Neural progenitor cell (in vitro differentiated cells): ENCODE measurements at regions not wholly inside any gene's neighbourhood (a gene's known extent, or its start where the extent isn't known, plus 50 kb on each side); places are given as distances from the start of the nearest gene placed in this dataset.

Experiments
- DNase-seq: peaks from one replicate; pipeline ENCODE4 v3.0.0-alpha.2; 2016; ENCODE audit warnings: low spot score
- H2AFZ ChIP-seq: fragments of 200-600 bp; sonication (generic); replicated peaks from 2 replicates; pipeline ENCODE4 v1.6.1; 2016; ENCODE audit warnings: antibody characterized with exemption
- H3F3A ChIP-seq: fragments of 200-600 bp; sonication (generic); 2 replicates; pipeline ENCODE4 v1.6.1; 2016; ENCODE audit warnings: antibody characterized with exemption, low read depth
- H3K27ac ChIP-seq: fragments of 200-600 bp; sonication (generic); 2 replicates; pipeline ENCODE4 v1.5.1; 2016; ENCODE audit warnings: mild to moderate bottlenecking
- H3K27me3 ChIP-seq: fragments of 200-600 bp; sonication (generic); 2 replicates; pipeline ENCODE4 v1.6.1; 2016; ENCODE audit warnings: mild to moderate bottlenecking, moderate library complexity
- H3K36me3 ChIP-seq: fragments of 200-600 bp; sonication (generic); 2 replicates; pipeline ENCODE4 v1.5.1; 2016
- H3K4me1 ChIP-seq: fragments of 200-600 bp; sonication (generic); 2 replicates; pipeline ENCODE4 v1.6.1; 2016; ENCODE audit warnings: mixed run types
- H3K4me2 ChIP-seq: fragments of 200-600 bp; sonication (generic); 2 replicates; pipeline ENCODE4 v1.6.1; 2016
- H3K4me3 ChIP-seq: fragments of 200-600 bp; sonication (generic); 2 replicates; pipeline ENCODE4 v1.5.1; 2016
- H3K79me2 ChIP-seq: fragments of 200-600 bp; sonication (generic); 2 replicates; pipeline ENCODE4 v1.6.1; 2016; ENCODE audit warnings: low read depth
- H3K9ac ChIP-seq: fragments of 200-600 bp; sonication (generic); 2 replicates; pipeline ENCODE4 v1.6.1; 2016
- H3K9me3 ChIP-seq: fragments of 200-600 bp; sonication (generic); 2 replicates; pipeline ENCODE4 v1.5.1; 2016; ENCODE audit warnings: low read depth
- H4K20me1 ChIP-seq: fragments of 200-600 bp; sonication (generic); 2 replicates; pipeline ENCODE4 v1.6.1; 2016; ENCODE audit warnings: low read depth
- H3K27ac Mint-ChIP-seq: 3 replicates; pipeline ENCODE4 v1.8.0; 2021; ENCODE audit warnings: mixed read lengths
- H3K27me3 Mint-ChIP-seq: 2 replicates; pipeline ENCODE4 v1.8.0; 2022; ENCODE audit warnings: low read depth, mild to moderate bottlenecking, inconsistent platforms, moderate library complexity, mixed read lengths; ENCODE audit not compliant: insufficient read depth
- H3K36me3 Mint-ChIP-seq: 3 replicates; pipeline ENCODE4 v1.8.0; 2021; ENCODE audit warnings: mixed read lengths
- H3K4me1 Mint-ChIP-seq: 3 replicates; pipeline ENCODE4 v1.8.0; 2021; ENCODE audit warnings: mixed read lengths
- H3K4me3 Mint-ChIP-seq: 3 replicates; pipeline ENCODE4 v1.8.0; 2021; ENCODE audit warnings: mild to moderate bottlenecking, moderate library complexity, mixed read lengths
- H3K9me3 Mint-ChIP-seq: 3 replicates; pipeline ENCODE4 v1.8.0; 2020; ENCODE audit warnings: mixed read lengths
- CTCF ChIP-seq: fragments of 200-600 bp; sonication (generic); IDR thresholded peaks from 2 replicates; pipeline ENCODE4 v1.5.1; 2017; ENCODE audit warnings: antibody characterized with exemption, mild to moderate bottlenecking
- EZH2 ChIP-seq: fragments of 200-600 bp; sonication (generic); IDR thresholded peaks from 2 replicates; pipeline ENCODE4 v1.6.1; 2017; ENCODE audit warnings: antibody characterized with exemption, mild to moderate bottlenecking, moderate library complexity
- EZH2phosphoT487 ChIP-seq: fragments of 200-600 bp; sonication (generic); IDR thresholded peaks from 2 replicates; pipeline ENCODE4 v1.6.1; 2017; ENCODE audit warnings: antibody characterized with exemption

GRCh38 chr9:89724659-89725058, 119.8 kb downstream of the GADD45G start:
- H3K4me2 ChIP-seq = no peak overlapping the region
- H3K9ac ChIP-seq = no peak overlapping the region
- TF ChIP-seq EZH2 (no peak), EZH2phosphoT487 (no peak), CTCF (no peak)
- H3K27ac Mint-ChIP-seq = no peak overlapping the region
- H3K9me3 ChIP-seq = no peaks in the 10 kb centered on the region
- no peaks in the 10 kb centered on the region for H3K79me2 ChIP-seq
- no peak overlapping the region for H3K4me3 ChIP-seq
- H3K36me3 ChIP-seq = no peaks in the 10 kb centered on the region
- H3F3A ChIP-seq = no peaks in the 10 kb centered on the region
- no peaks in the 10 kb centered on the region for H3K27me3 ChIP-seq
- no peaks in the 10 kb centered on the region for H3K4me1 ChIP-seq
- H3K36me3 Mint-ChIP-seq = no peaks in the 10 kb centered on the region
- no peaks in the 10 kb centered on the region for H3K9me3 Mint-ChIP-seq
- peaks cover 9% of the 10 kb centered on the region for H3K4me1 Mint-ChIP-seq
- H3K27me3 Mint-ChIP-seq = peaks cover 2% of the 10 kb centered on the region
- H2AFZ ChIP-seq = no peak overlapping the region
- H4K20me1 ChIP-seq = no peaks in the 10 kb centered on the region
- no peak for DNase-seq
- H3K27ac ChIP-seq = no peak overlapping the region
- H3K4me3 Mint-ChIP-seq = no peak overlapping the region

GRCh38 chr9:89725271-89725670, 120.5 kb downstream of the GADD45G start:
- Histone ChIP-seq H4K20me1 (no peaks in the 10 kb centered on the region), H3F3A (no peaks in the 10 kb centered on the region), H3K9ac (no peak overlapping the region), H3K9me3 (no peaks in the 10 kb centered on the region), H3K4me3 (no peak overlapping the region), H3K4me1 (no peaks in the 10 kb centered on the region), H3K27ac (no peak overlapping the region), H3K27me3 (no peaks in the 10 kb centered on the region), H3K36me3 (no peaks in the 10 kb centered on the region), H3K79me2 (no peaks in the 10 kb centered on the region), H2AFZ (no peak overlapping the region), H3K4me2 (no peak overlapping the region)
- no peak overlapping the region for H3K4me3 Mint-ChIP-seq
- H3K4me1 Mint-ChIP-seq = peaks cover 9% of the 10 kb centered on the region
- H3K27me3 Mint-ChIP-seq = peaks cover 2% of the 10 kb centered on the region
- H3K27ac Mint-ChIP-seq = no peak overlapping the region
- TF ChIP-seq CTCF (no peak), EZH2 (no peak), EZH2phosphoT487 (no peak)
- no peak for DNase-seq
- no peaks in the 10 kb centered on the region for H3K9me3 Mint-ChIP-seq
- H3K36me3 Mint-ChIP-seq = no peaks in the 10 kb centered on the region

GRCh38 chr9:89729954-89730530, 125.2 kb downstream of the GADD45G start:
- DNase-seq = no peak
- Histone ChIP-seq H3K4me1 (no peaks in the 10 kb centered on the region), H3K9ac (no peak overlapping the region), H3K4me2 (no peak overlapping the region), H3K79me2 (no peaks in the 10 kb centered on the region), H3K36me3 (no peaks in the 10 kb centered on the region), H3K9me3 (no peaks in the 10 kb centered on the region), H3K4me3 (no peak overlapping the region), H4K20me1 (no peaks in the 10 kb centered on the region), H3F3A (no peaks in the 10 kb centered on the region), H3K27ac (no peak overlapping the region), H2AFZ (no peak overlapping the region), H3K27me3 (no peaks in the 10 kb centered on the region)
- no peaks in the 10 kb centered on the region for H3K36me3 Mint-ChIP-seq
- peaks cover 11% of the 10 kb centered on the region for H3K4me1 Mint-ChIP-seq
- peaks cover 5% of the 10 kb centered on the region for H3K27me3 Mint-ChIP-seq
- H3K4me3 Mint-ChIP-seq = no peak overlapping the region
- H3K27ac Mint-ChIP-seq = no peak overlapping the region
- no peaks in the 10 kb centered on the region for H3K9me3 Mint-ChIP-seq
- no peak for TF ChIP-seq EZH2phosphoT487
- TF ChIP-seq CTCF = no peak
- TF ChIP-seq EZH2 = no peak
